ENCODE measurements at regions not wholly inside any gene's neighbourhood (a gene's known extent, or its start where the extent isn't known, plus 50 kb on each side); places are given as distances from the start of the nearest gene placed in this dataset.

GRCh38 chr11:112403432-112403831 is 142.8 kb upstream of the PLET1 start:
- no peak for ATAC-seq (ENCODE audit: low read depth)
- DNase-seq = no peak
- Mint-ChIP-seq H3K4me3 (no peak overlapping the region), H3K4me1 (no peaks in the 10 kb centered on the region), H3K27me3 (peaks cover 3% of the 10 kb centered on the region), H3K27ac (no peak overlapping the region), H3K9me3 (no peaks in the 10 kb centered on the region), H3K36me3 (ENCODE audit: low read depth) (no peaks in the 10 kb centered on the region)
- ChIA-PET CTCF (no interaction called here), POLR2A (no interaction called here)
- intact Hi-C loops (cut with micrococcal nuclease) = no loop called here
- TF ChIP-seq, protein P1, sequence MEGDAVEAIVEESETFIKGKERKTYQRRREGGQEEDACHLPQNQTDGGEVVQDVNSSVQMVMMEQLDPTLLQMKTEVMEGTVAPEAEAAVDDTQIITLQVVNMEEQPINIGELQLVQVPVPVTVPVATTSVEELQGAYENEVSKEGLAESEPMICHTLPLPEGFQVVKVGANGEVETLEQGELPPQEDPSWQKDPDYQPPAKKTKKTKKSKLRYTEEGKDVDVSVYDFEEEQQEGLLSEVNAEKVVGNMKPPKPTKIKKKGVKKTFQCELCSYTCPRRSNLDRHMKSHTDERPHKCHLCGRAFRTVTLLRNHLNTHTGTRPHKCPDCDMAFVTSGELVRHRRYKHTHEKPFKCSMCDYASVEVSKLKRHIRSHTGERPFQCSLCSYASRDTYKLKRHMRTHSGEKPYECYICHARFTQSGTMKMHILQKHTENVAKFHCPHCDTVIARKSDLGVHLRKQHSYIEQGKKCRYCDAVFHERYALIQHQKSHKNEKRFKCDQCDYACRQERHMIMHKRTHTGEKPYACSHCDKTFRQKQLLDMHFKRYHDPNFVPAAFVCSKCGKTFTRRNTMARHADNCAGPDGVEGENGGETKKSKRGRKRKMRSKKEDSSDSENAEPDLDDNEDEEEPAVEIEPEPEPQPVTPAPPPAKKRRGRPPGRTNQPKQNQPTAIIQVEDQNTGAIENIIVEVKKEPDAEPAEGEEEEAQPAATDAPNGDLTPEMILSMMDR (IDR thresholded peaks at IDR 0.05) = no peak

- intact Hi-C loops (cut with micrococcal nuclease) = no loop called here
- no peaks in the 10 kb centered on the region for H3K9me3 Mint-ChIP-seq
- peaks cover 3% of the 10 kb centered on the region for H3K27me3 Mint-ChIP-seq
- CTCF ChIA-PET = no interaction called here
- H3K27ac Mint-ChIP-seq = no peak overlapping the region
- DNase-seq (no peak), ATAC-seq (ENCODE audit: low read depth) (no peak)
- H3K4me3 Mint-ChIP-seq = no peak overlapping the region
- TF ChIP-seq, protein P1 (IDR thresholded peaks at IDR 0.05) = no peak
- no peaks in the 10 kb centered on the region for H3K36me3 Mint-ChIP-seq (ENCODE audit: low read depth)
- POLR2A ChIA-PET = no interaction called here
- H3K4me1 Mint-ChIP-seq = no peaks in the 10 kb centered on the region
These were observed 143.5 kb upstream of the PLET1 start for GRCh38 chr11:112404112-112404511.

GRCh38 chr11:112408517-112408916 is 147.9 kb upstream of the PLET1 start:
- Mint-ChIP-seq H3K27me3 (peaks cover 5% of the 10 kb centered on the region), H3K9me3 (no peaks in the 10 kb centered on the region), H3K36me3 (ENCODE audit: low read depth) (no peaks in the 10 kb centered on the region), H3K4me1 (no peaks in the 10 kb centered on the region), H3K27ac (no peak overlapping the region), H3K4me3 (no peak overlapping the region)
- intact Hi-C loops (cut with micrococcal nuclease) = no loop called here
- CTCF ChIA-PET = no interaction called here
- ATAC-seq (ENCODE audit: low read depth) (no peak), DNase-seq (no peak)
- POLR2A ChIA-PET = no interaction called here
- TF ChIP-seq, protein P1 (IDR thresholded peaks at IDR 0.05) = no peak

DNA sequence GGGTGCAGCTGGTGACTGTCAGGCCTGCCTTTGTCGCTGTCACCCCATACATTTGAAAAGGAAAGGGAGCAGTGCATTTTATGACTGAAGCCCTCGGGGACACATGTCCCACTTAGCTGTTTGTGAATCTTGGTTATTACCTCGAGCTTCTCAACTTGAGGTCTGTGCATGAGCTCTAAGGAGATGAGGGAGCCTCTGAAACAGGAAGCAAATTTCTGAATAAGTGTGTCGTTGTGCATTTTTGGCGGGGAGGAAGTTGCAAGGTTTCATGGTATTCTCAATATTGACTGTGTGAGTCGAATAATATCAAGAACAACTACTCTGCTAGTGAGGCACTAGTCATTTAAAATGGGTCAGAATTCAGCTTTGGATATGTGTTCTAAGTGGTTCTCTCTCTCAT is 149.7 kb upstream of the PLET1 start:
- no peak overlapping the region for H3K27ac Mint-ChIP-seq
- H3K4me3 Mint-ChIP-seq = no peak overlapping the region
- H3K9me3 Mint-ChIP-seq = peaks cover 5% of the 10 kb centered on the region
- CTCF ChIA-PET = no interaction called here
- DNase-seq (no peak), ATAC-seq (ENCODE audit: low read depth) (no peak)
- peaks cover 5% of the 10 kb centered on the region for H3K27me3 Mint-ChIP-seq
- TF ChIP-seq, protein P1 (IDR thresholded peaks at IDR 0.05) = no peak
- POLR2A ChIA-PET = no interaction called here
- intact Hi-C loops (cut with micrococcal nuclease) = no loop called here
- no peaks in the 10 kb centered on the region for H3K36me3 Mint-ChIP-seq (ENCODE audit: low read depth)
- no peaks in the 10 kb centered on the region for H3K4me1 Mint-ChIP-seq

DNA sequence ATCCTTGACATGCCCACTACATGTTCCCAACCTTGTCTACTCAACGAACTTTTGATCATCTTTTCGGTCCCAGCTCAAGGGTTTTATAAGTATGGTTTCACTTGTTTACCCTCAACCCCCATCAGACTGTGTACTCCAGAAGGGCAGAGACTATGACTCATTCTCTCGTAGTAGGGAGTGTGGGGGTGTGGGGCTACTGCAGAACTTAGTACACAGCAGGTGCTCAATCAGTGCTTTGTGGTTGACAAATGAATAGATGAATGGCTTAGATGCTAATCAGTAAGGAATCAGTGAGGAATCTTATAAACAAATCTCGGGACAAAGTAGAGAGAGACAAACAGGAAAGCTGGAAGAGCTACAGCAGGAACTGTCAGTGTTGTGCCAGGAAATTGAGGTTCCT is 151.7 kb upstream of the PLET1 start:
- intact Hi-C loops (cut with micrococcal nuclease) = no loop called here
- H3K4me3 Mint-ChIP-seq = no peak overlapping the region
- H3K36me3 Mint-ChIP-seq (ENCODE audit: low read depth) = no peaks in the 10 kb centered on the region
- ChIA-PET POLR2A (no interaction called here), CTCF (no interaction called here)
- H3K27me3 Mint-ChIP-seq = peaks cover 7% of the 10 kb centered on the region
- no peak for DNase-seq
- peaks cover 5% of the 10 kb centered on the region for H3K9me3 Mint-ChIP-seq
- H3K27ac Mint-ChIP-seq = no peak overlapping the region
- no peak for ATAC-seq (ENCODE audit: low read depth)
- no peaks in the 10 kb centered on the region for H3K4me1 Mint-ChIP-seq
- TF ChIP-seq, protein P1 (IDR thresholded peaks at IDR 0.05) = no peak

All from activated B cell treated with CpG ODN at 0.5 μM for 24 hours (primary cell).